GM23338 (cell line): ENCODE measurements at regions not wholly inside any gene's neighbourhood (a gene's known extent, or its start where the extent isn't known, plus 50 kb on each side); places are given as distances from the start of the nearest gene placed in this dataset.

ENCODE experiments used
- CTCF ChIP-seq, 2 experiments: fragments of 200-600 bp in 1 of 2; sonication (generic) in 1 of 2; conservative IDR thresholded peaks; 2 replicates each; pipeline versions ENCODE4 v1.5.1 to v1.6.1; 2016 to 2017; ENCODE audit warnings: antibody characterized with exemption in 2 of 2, low read depth in 2 of 2, mild to moderate bottlenecking in 2 of 2, moderate library complexity in 1 of 2
- ETS1 ChIP-seq: IDR thresholded peaks from 2 replicates; pipeline ENCODE4 v1.6.1; 2016; ENCODE audit warnings: antibody characterized with exemption
- EZH2 ChIP-seq: fragments of 200-600 bp; sonication (generic); IDR thresholded peaks from one replicate; pipeline ENCODE4 v1.8.0; 2017; ENCODE audit warnings: antibody characterized with exemption, mild to moderate bottlenecking, low read depth; ENCODE audit not compliant: unreplicated experiment
- EZH2phosphoT487 ChIP-seq: fragments of 200-600 bp; sonication (generic); IDR thresholded peaks from one replicate; pipeline ENCODE4 v1.8.1; 2018; ENCODE audit warnings: antibody characterized with exemption; ENCODE audit not compliant: unreplicated experiment
- NANOG ChIP-seq: IDR thresholded peaks from 2 replicates; pipeline ENCODE4 v1.6.1; 2016; ENCODE audit warnings: antibody characterized with exemption, borderline replicate concordance
- POLR2AphosphoS5 ChIP-seq: IDR thresholded peaks from 2 replicates; pipeline ENCODE4 v1.6.1; 2016; ENCODE audit warnings: antibody characterized with exemption, low read depth
- REST ChIP-seq: IDR thresholded peaks from one replicate; pipeline ENCODE4 v1.6.1; 2018; ENCODE audit warnings: antibody characterized with exemption; ENCODE audit not compliant: unreplicated experiment
- ZNF114 ChIP-seq: fragments of 250-450 bp; sonication (Bioruptor Pico); IDR thresholded peaks from 2 replicates; pipeline ENCODE4 v1.5.0; 2020; ENCODE audit warnings: mild to moderate bottlenecking, moderate library complexity

- TF ChIP-seq POLR2AphosphoS5 (no peak), REST (no peak), CTCF (conservative IDR thresholded peaks at IDR 0.05; ENCODE audit: low read depth in 2 of 2) (no peak), EZH2phosphoT487 (no peak), ETS1 (no peak), EZH2 (no peak), NANOG (no peak), ZNF114 (CRISPR knock-in tag) (no peak)
Measured at GRCh38 chr2:215601990-215602721, 166.3 kb upstream of the FN1 start.
